ENCODE measurements at regions not wholly inside any gene's neighbourhood (a gene's known extent, or its start where the extent isn't known, plus 50 kb on each side); places are given as distances from the start of the nearest gene placed in this dataset.

DNA sequence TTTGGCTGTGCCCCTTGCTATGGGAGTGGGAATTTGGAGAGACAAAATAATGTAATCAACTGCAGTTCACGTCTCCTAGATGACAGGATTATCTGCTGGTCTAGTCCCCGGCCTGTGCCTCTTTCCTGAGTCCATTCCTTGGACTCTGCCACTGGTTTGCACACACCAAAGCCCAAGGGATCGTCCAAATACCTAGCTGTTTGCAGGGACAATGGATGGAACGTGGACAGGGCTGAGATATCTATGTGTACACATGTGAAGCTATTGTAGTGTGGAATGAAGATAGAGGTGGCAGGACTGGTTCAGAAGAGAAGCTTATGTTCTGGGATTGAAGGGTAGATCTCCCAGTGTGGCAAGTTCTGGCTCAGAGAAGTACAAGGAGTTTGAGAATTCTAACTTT lies 198.3 kb upstream of the PITX2 start:
- TF ChIP-seq, protein P1, sequence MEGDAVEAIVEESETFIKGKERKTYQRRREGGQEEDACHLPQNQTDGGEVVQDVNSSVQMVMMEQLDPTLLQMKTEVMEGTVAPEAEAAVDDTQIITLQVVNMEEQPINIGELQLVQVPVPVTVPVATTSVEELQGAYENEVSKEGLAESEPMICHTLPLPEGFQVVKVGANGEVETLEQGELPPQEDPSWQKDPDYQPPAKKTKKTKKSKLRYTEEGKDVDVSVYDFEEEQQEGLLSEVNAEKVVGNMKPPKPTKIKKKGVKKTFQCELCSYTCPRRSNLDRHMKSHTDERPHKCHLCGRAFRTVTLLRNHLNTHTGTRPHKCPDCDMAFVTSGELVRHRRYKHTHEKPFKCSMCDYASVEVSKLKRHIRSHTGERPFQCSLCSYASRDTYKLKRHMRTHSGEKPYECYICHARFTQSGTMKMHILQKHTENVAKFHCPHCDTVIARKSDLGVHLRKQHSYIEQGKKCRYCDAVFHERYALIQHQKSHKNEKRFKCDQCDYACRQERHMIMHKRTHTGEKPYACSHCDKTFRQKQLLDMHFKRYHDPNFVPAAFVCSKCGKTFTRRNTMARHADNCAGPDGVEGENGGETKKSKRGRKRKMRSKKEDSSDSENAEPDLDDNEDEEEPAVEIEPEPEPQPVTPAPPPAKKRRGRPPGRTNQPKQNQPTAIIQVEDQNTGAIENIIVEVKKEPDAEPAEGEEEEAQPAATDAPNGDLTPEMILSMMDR (IDR thresholded peaks at IDR 0.05): no peak
- TF ChIP-seq POLR2A (IDR thresholded peaks at IDR 0.05): no peak

Data from right lobe of liver (tissue), 4 donors.